SKM-1 (cell line): ENCODE measurements at regions not wholly inside any gene's neighbourhood (a gene's known extent, or its start where the extent isn't known, plus 50 kb on each side); places are given as distances from the start of the nearest gene placed in this dataset.
"Not testable (repeated sequence)": the region's sequence is repeated elsewhere in the genome, so short reads cannot be mapped to it uniquely, and the experiment has no call there.

Experiments
- DNase-seq: peaks from one replicate; lab custom pipeline; 2025; ENCODE audit not compliant: unreplicated experiment; lab: John Stamatoyannopoulos, UW

- no peak for DNase-seq
These were observed 79.4 kb upstream of the NREP start for GRCh38 chr5:111836426-111836825.

GRCh38 chr5:111834926-111835599 lies 78.1 kb upstream of the NREP start:
- no peak for DNase-seq

- DNase-seq, result no peak
These were observed 73.3 kb upstream of the NREP start for GRCh38 chr5:111830333-111830732.

- no peak for DNase-seq
These were observed 72.7 kb upstream of the NREP start for GRCh38 chr5:111829701-111830100.

GRCh38 chr5:111826064-111826463 lies 69.1 kb upstream of the NREP start:
- no peak for DNase-seq

GRCh38 chr5:111820072-111820471 lies 63.1 kb upstream of the NREP start:
- no peak for DNase-seq

GRCh38 chr5:111819028-111819427 lies 62.0 kb upstream of the NREP start:
- DNase-seq, result not testable (repeated sequence)

GRCh38 chr5:111813537-111813936 lies 56.5 kb upstream of the NREP start:
- no peak for DNase-seq

- no peak for DNase-seq
These were observed 53.1 kb upstream of the NREP start for GRCh38 chr5:111810112-111810511.
